HCT116 (cell line): ENCODE measurements at regions not wholly inside any gene's neighbourhood (a gene's known extent, or its start where the extent isn't known, plus 50 kb on each side); places are given as distances from the start of the nearest gene placed in this dataset.

ENCODE experiments used
- ATAC-seq: fragments of 200-7000 bp; cut with Tn5 transposase; 2 replicates; pipeline ENCODE4 v1.9.1; 2020; ENCODE audit warnings: mild to moderate bottlenecking, moderate library complexity
- BruUV-seq: library from RNA; stranded (reverse); fragments of 400-500 nt; replicated peaks from 2 replicates; lab custom pipeline; 2021; lab: Mats Ljungman, UMichigan
- CTCF ChIA-PET: fragments of 300-600 bp; sonication (Branson Sonifier 250); formaldehyde crosslinking; loops from one replicate; lab custom pipeline; 2021; ENCODE audit warnings: antibody characterized with exemption; lab: Charles Lee
- POLR2A ChIA-PET: fragments of 300-600, 350-600 bp; sonication (Branson Sonifier 250); formaldehyde crosslinking; loops from one replicate; lab custom pipeline; 2021; ENCODE audit warnings: antibody characterized with exemption; lab: Charles Lee
- RAD21 ChIA-PET, 2 experiments: fragments of 300-600 bp; sonication (Branson Sonifier 250); formaldehyde crosslinking; loops; one replicate each; lab custom pipeline; 2023; ENCODE audit warnings: low total read pairs in 2 of 2; ENCODE audit not compliant: uncharacterized antibody in 2 of 2, unreplicated experiment in 2 of 2, low non-redundant PET in 1 of 2; lab: Charles Lee
- DNase-seq: peaks from one replicate; pipeline ENCODE4 v3.0.0-alpha.2; 2010; ENCODE audit warnings: low read depth, low spot score
- H2AFZ ChIP-seq: fragments of 200-600 bp; shearing (Covaris generic), sonication (generic); 2 replicates; pipeline ENCODE4 v1.6.1; 2017; ENCODE audit warnings: low read depth, mixed run types, mixed read lengths, antibody characterized with exemption, low read length; ENCODE audit not compliant: poor library complexity, severe bottlenecking
- H3K27ac ChIP-seq: 2 replicates; pipeline ENCODE4 v1.5.1; 2012; ENCODE audit warnings: low read depth, low read length
- H3K27me3 ChIP-seq: fragments of 200-600 bp; sonication (generic); 2 replicates; pipeline ENCODE4 v1.6.1; 2016; ENCODE audit warnings: mixed run types, low read length, mixed read lengths; ENCODE audit not compliant: insufficient read depth
- H3K36me3 ChIP-seq, 2 experiments: fragments of 200-500 bp in 1 of 2; fragments of 200-600 bp in 1 of 2; sonication (Bioruptor generic) in 1 of 2; sonication (generic) in 1 of 2; 2 replicates each; pipeline versions ENCODE4 v1.5.1 to v1.6.1; 2014 to 2016; ENCODE audit warnings: low read length in 2 of 2, inconsistent platforms in 1 of 2, mixed read lengths in 1 of 2, mixed run types in 1 of 2; ENCODE audit not compliant: insufficient read depth in 2 of 2, control insufficient read depth in 1 of 2
- H3K4me1 ChIP-seq, 2 experiments: fragments of 200-600 bp in 1 of 2; sonication (generic) in 1 of 2; 2 replicates each; pipeline versions ENCODE4 v1.5.1 to v1.6.1; 2012 to 2017; ENCODE audit warnings: low read length in 2 of 2, inconsistent platforms in 1 of 2, mild to moderate bottlenecking in 1 of 2, mixed read lengths in 1 of 2, mixed run types in 1 of 2, moderate library complexity in 1 of 2; ENCODE audit not compliant: insufficient read depth in 2 of 2, control insufficient read depth in 1 of 2
- H3K4me2 ChIP-seq: fragments of 200-600 bp; sonication (generic); 2 replicates; pipeline ENCODE4 v1.6.1; 2017; ENCODE audit warnings: mixed run types, low read length, mixed read lengths
- H3K4me3 ChIP-seq, 2 experiments: fragments of 200-600 bp in 1 of 2; sonication (generic) in 1 of 2; replicated peaks in 1 of 2; 2 replicates each; pipeline ENCODE4 v1.5.1; 2011 to 2016; ENCODE audit warnings: low read length in 2 of 2, control low read depth in 1 of 2, low read depth in 1 of 2, mild to moderate bottlenecking in 1 of 2, mixed read lengths in 1 of 2, mixed run types in 1 of 2
- H3K79me2 ChIP-seq: fragments of 200-600 bp; sonication (generic); 2 replicates; pipeline ENCODE4 v1.6.1; 2017; ENCODE audit warnings: mild to moderate bottlenecking, mixed run types, low read length, moderate library complexity, mixed read lengths; ENCODE audit not compliant: insufficient read depth
- H3K9ac ChIP-seq: fragments of 200-600 bp; sonication (generic); 2 replicates; pipeline ENCODE4 v1.6.1; 2016; ENCODE audit warnings: low read length, mixed read lengths
- H3K9me2 ChIP-seq: fragments of 200-600 bp; sonication (generic), shearing (Covaris generic); 2 replicates; pipeline ENCODE4 v1.6.1; 2017; ENCODE audit warnings: mixed run types, mild to moderate bottlenecking, moderate library complexity; ENCODE audit not compliant: insufficient read depth
- H3K9me3 ChIP-seq, 2 experiments: fragments of 200-500 bp in 1 of 2; fragments of 200-600 bp in 1 of 2; sonication (Bioruptor generic) in 1 of 2; sonication (generic) in 1 of 2; 2 replicates each; pipeline ENCODE4 v1.6.1; 2014 to 2017; ENCODE audit warnings: low read length in 2 of 2, mixed read lengths in 2 of 2, inconsistent platforms in 1 of 2, low read depth in 1 of 2, mild to moderate bottlenecking in 1 of 2, mixed run types in 1 of 2, moderate library complexity in 1 of 2; ENCODE audit not compliant: control insufficient read depth in 1 of 2, insufficient read depth in 1 of 2
- H4K20me1 ChIP-seq: fragments of 200-600 bp; sonication (generic), shearing (Covaris generic); 2 replicates; pipeline ENCODE4 v1.6.1; 2017; ENCODE audit warnings: mixed run types, mild to moderate bottlenecking, moderate library complexity; ENCODE audit not compliant: insufficient read depth
- ATF3 ChIP-seq: IDR thresholded peaks from 2 replicates; pipeline ENCODE4 v1.6.1; 2012
- CBX3 ChIP-seq: IDR thresholded peaks from 2 replicates; pipeline ENCODE4 v1.6.1; 2012; ENCODE audit warnings: low read depth
- CEBPB ChIP-seq: IDR thresholded peaks from 2 replicates; pipeline ENCODE4 v1.6.1; 2012; ENCODE audit warnings: low read depth
- CTCF ChIP-seq, 3 experiments: fragments of 200-600 bp in 1 of 3; sonication (generic) in 1 of 3; IDR thresholded peaks in 2 of 3; conservative IDR thresholded peaks in 1 of 3; 2 replicates each; pipeline ENCODE4 v1.5.1; 2012 to 2017; ENCODE audit warnings: low read depth in 2 of 3, low read length in 2 of 3, antibody characterized with exemption in 1 of 3, borderline replicate concordance in 1 of 3, control low read depth in 1 of 3, mild to moderate bottlenecking in 1 of 3, mixed read lengths in 1 of 3, mixed run types in 1 of 3, moderate library complexity in 1 of 3; ENCODE audit not compliant: insufficient read depth in 1 of 3
- EGR1 ChIP-seq: IDR thresholded peaks from 2 replicates; pipeline ENCODE4 v1.6.1; 2012; ENCODE audit warnings: low read depth
- EZH2phosphoT487 ChIP-seq: fragments of 200-600 bp; IDR thresholded peaks from 2 replicates; pipeline ENCODE4 v1.6.1; 2018; ENCODE audit warnings: antibody characterized with exemption, borderline replicate concordance
- FOSL1 ChIP-seq: IDR thresholded peaks from 2 replicates; pipeline ENCODE4 v1.6.1; 2012; ENCODE audit warnings: low read depth
- JUND ChIP-seq: IDR thresholded peaks from 2 replicates; pipeline ENCODE4 v1.6.1; 2012
- MAX ChIP-seq: IDR thresholded peaks from 2 replicates; pipeline ENCODE4 v1.6.1; 2012
- POLR2A ChIP-seq: IDR thresholded peaks from 2 replicates; pipeline ENCODE4 v1.7.0; 2011; ENCODE audit warnings: borderline replicate concordance; ENCODE audit not compliant: insufficient read depth, insufficient read length; ENCODE audit errors: extremely low read depth
- POLR2AphosphoS5 ChIP-seq: IDR thresholded peaks from 2 replicates; pipeline ENCODE4 v1.6.1; 2011; ENCODE audit warnings: mild to moderate bottlenecking, low read depth, low read length, moderate library complexity
- RAD21 ChIP-seq: IDR thresholded peaks from 2 replicates; pipeline ENCODE4 v1.6.1; 2012; ENCODE audit warnings: low read depth, mild to moderate bottlenecking
- REST ChIP-seq: IDR thresholded peaks from 2 replicates; pipeline ENCODE4 v1.6.1; 2012; ENCODE audit warnings: low read depth
- SP1 ChIP-seq: IDR thresholded peaks from 2 replicates; pipeline ENCODE4 v1.6.1; 2012; ENCODE audit warnings: low read depth
- SRF ChIP-seq: IDR thresholded peaks from 2 replicates; pipeline ENCODE4 v1.6.1; 2012; ENCODE audit warnings: low read depth
- TCF7L2 ChIP-seq: IDR thresholded peaks from 2 replicates; pipeline ENCODE4 v1.7.0; 2011; ENCODE audit warnings: borderline replicate concordance, inconsistent platforms; ENCODE audit not compliant: insufficient read depth, insufficient read length; ENCODE audit errors: extremely low read depth
- ZBTB33 ChIP-seq: IDR thresholded peaks from 2 replicates; pipeline ENCODE4 v1.6.1; 2011; ENCODE audit warnings: mild to moderate bottlenecking, low read length, moderate library complexity; ENCODE audit not compliant: insufficient replicate concordance; ENCODE audit errors: extremely low read depth
- ZFX ChIP-seq: fragments of 450-650 bp; IDR thresholded peaks from 2 replicates; pipeline ENCODE4 v1.6.1; 2017
- ZNF274 ChIP-seq: fragments of 200-500 bp; sonication (Bioruptor generic); IDR thresholded peaks from 2 replicates; pipeline ENCODE4 v1.6.1; 2014; ENCODE audit warnings: mild to moderate bottlenecking, low read depth, low read length, inconsistent platforms
- intact Hi-C: fragments of 100-400 bp; cut with micrococcal nuclease; formaldehyde crosslinking; loops from 2 replicates; pipeline ENCODE4 v1.10.0; 2022

GRCh38 chr12:87775784-87776183, 253.4 kb downstream of the C12orf50 start:
- TF ChIP-seq CTCF (IDR thresholded peaks at IDR 0.05 in 2 of 3, conservative IDR thresholded peaks at IDR 0.05 in 1 of 3; ENCODE audit: borderline replicate concordance in 1 of 3, insufficient read depth in 1 of 3, low read depth in 2 of 3, low read length in 2 of 3) (no peak), EZH2phosphoT487 (no peak), POLR2A (no peak), ZFX (no peak), ATF3 (no peak), TCF7L2 (no peak), RAD21 (no peak), POLR2AphosphoS5 (no peak), SRF (no peak), SP1 (no peak), CEBPB (no peak), MAX (no peak), ZBTB33 (no peak), REST (no peak), CBX3 (no peak), EGR1 (no peak), ZNF274 (no peak), JUND (no peak), FOSL1 (no peak)
- ATAC-seq (no peak), DNase-seq (no peak)
- H3K27ac ChIP-seq, result no peak overlapping the region
- H3K79me2 ChIP-seq, result no peaks in the 10 kb centered on the region
- no peak overlapping the region for H3K4me2 ChIP-seq
- no peaks in the 10 kb centered on the region for H3K4me1 ChIP-seq
- no TSS peak for BruUV-seq
- H3K9ac ChIP-seq, result no peak overlapping the region
- H3K9me3 ChIP-seq, result no peaks in the 10 kb centered on the region
- ChIA-PET CTCF (no interaction called here), POLR2A (no interaction called here), RAD21 (no interaction called here)
- intact Hi-C loops, result no loop called here
- no peaks in the 10 kb centered on the region for H4K20me1 ChIP-seq
- no peaks in the 10 kb centered on the region for H3K9me2 ChIP-seq
- no peaks in the 10 kb centered on the region for H3K27me3 ChIP-seq
- H2AFZ ChIP-seq, result no peak overlapping the region
- H3K36me3 ChIP-seq, result no peaks in the 10 kb centered on the region
- no peak overlapping the region for H3K4me3 ChIP-seq
